ENCODE measurements at regions not wholly inside any gene's neighbourhood (a gene's known extent, or its start where the extent isn't known, plus 50 kb on each side); places are given as distances from the start of the nearest gene placed in this dataset.

- DNase-seq (ENCODE audit: low read depth in 1 of 2, low spot score in 1 of 2): peak in 1 of 2 experiments; percentile 0
- no peak for TF ChIP-seq POLR2AphosphoS5 (IDR thresholded peaks at IDR 0.05; ENCODE audit: low read depth)
- peak; percentile 52; the same call in 1 of the 2 replicates for TF ChIP-seq SPI1 (IDR thresholded peaks at IDR 0.05; ENCODE audit: borderline replicate concordance, low read depth)
These were observed 316.0 kb upstream of the MIR17HG start for GRCh38 chr13:91031508-91031907.

GRCh38 chr13:91032104-91032503 lies 315.4 kb upstream of the MIR17HG start:
- H3K4me3 ChIP-seq (replicated peaks; ENCODE audit: insufficient read depth, low read length): no peak overlapping the region
- no peak for DNase-seq (ENCODE audit: low read depth in 1 of 2, low spot score in 1 of 2)
- no peaks in the 10 kb centered on the region for H3K27me3 ChIP-seq (ENCODE audit: insufficient read depth, poor library complexity, severe bottlenecking)
- TF ChIP-seq CTCF (IDR thresholded peaks at IDR 0.05; ENCODE audit: insufficient read depth, low read length) (no peak), GABPA (IDR thresholded peaks at IDR 0.05; ENCODE audit: low read depth) (no peak), SPI1 (IDR thresholded peaks at IDR 0.05; ENCODE audit: borderline replicate concordance, low read depth) (no peak), POLR2AphosphoS5 (IDR thresholded peaks at IDR 0.05; ENCODE audit: low read depth) (no peak)
- TF ChIP-seq, protein P1, sequence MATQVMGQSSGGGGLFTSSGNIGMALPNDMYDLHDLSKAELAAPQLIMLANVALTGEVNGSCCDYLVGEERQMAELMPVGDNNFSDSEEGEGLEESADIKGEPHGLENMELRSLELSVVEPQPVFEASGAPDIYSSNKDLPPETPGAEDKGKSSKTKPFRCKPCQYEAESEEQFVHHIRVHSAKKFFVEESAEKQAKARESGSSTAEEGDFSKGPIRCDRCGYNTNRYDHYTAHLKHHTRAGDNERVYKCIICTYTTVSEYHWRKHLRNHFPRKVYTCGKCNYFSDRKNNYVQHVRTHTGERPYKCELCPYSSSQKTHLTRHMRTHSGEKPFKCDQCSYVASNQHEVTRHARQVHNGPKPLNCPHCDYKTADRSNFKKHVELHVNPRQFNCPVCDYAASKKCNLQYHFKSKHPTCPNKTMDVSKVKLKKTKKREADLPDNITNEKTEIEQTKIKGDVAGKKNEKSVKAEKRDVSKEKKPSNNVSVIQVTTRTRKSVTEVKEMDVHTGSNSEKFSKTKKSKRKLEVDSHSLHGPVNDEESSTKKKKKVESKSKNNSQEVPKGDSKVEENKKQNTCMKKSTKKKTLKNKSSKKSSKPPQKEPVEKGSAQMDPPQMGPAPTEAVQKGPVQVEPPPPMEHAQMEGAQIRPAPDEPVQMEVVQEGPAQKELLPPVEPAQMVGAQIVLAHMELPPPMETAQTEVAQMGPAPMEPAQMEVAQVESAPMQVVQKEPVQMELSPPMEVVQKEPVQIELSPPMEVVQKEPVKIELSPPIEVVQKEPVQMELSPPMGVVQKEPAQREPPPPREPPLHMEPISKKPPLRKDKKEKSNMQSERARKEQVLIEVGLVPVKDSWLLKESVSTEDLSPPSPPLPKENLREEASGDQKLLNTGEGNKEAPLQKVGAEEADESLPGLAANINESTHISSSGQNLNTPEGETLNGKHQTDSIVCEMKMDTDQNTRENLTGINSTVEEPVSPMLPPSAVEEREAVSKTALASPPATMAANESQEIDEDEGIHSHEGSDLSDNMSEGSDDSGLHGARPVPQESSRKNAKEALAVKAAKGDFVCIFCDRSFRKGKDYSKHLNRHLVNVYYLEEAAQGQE (IDR thresholded peaks at IDR 0.05; ENCODE audit: insufficient replicate concordance, low read depth): no peak
- no peak overlapping the region for H3K27ac ChIP-seq (replicated peaks)

More at GRCh38 chr13:91031508-91031907, 316.0 kb upstream of the MIR17HG start:
- no peaks in the 10 kb centered on the region for H3K27me3 ChIP-seq (ENCODE audit: insufficient read depth, poor library complexity, severe bottlenecking)
- no peak overlapping the region for H3K27ac ChIP-seq (replicated peaks)
- no peak overlapping the region for H3K4me3 ChIP-seq (replicated peaks; ENCODE audit: insufficient read depth, low read length)

DNA sequence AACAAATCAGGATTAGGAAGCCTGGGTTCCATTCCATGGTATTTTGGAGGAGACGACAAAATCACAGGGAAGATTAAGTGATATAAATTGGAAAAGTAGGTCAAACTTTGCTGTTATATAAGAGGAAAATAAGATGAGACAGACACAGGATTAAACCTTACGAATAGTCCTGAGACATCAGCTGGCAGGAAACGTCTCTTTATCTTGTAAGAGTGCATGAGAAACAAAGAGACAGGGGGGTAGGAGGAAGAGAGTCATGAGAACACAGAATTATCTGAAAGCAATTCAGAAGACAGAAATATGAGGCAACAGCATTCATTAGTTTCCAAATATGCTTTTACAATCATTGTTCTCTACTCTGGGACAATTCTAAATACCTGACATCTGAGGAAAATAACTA lies 310.6 kb upstream of the MIR17HG start:
- DNase-seq (ENCODE audit: low read depth in 1 of 2, low spot score in 1 of 2): no peak
- TF ChIP-seq POLR2AphosphoS5 (IDR thresholded peaks at IDR 0.05; ENCODE audit: low read depth): no peak
- no peak for TF ChIP-seq SPI1 (IDR thresholded peaks at IDR 0.05; ENCODE audit: borderline replicate concordance, low read depth)
- TF ChIP-seq CTCF (IDR thresholded peaks at IDR 0.05; ENCODE audit: insufficient read depth, low read length): no peak
- TF ChIP-seq GABPA (IDR thresholded peaks at IDR 0.05; ENCODE audit: low read depth): no peak
- TF ChIP-seq, protein P1 (IDR thresholded peaks at IDR 0.05; ENCODE audit: insufficient replicate concordance, low read depth): no peak
- Histone ChIP-seq H3K27me3 (ENCODE audit: insufficient read depth, poor library complexity, severe bottlenecking) (no peaks in the 10 kb centered on the region), H3K4me3 (replicated peaks; ENCODE audit: insufficient read depth, low read length) (no peak overlapping the region), H3K27ac (replicated peaks) (no peak overlapping the region)

DNA sequence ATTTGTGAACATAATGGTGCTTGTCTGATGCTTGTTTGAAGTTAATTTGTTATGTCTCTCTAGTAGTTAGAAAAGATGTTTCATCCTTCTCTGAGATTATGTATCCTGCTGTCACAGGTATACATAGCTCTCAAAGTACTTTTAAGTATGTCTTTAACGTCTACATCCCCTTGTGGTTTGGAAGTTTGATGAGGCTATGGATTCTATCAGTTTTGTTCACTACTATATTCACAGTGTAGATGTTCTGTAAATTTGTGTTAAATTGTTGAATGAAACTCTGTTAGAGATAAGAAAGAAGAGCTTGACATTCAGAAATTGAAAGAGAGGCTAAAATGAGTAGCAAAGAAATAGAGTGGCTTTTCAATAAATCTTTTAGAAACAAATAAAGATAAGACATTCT lies 304.6 kb upstream of the MIR17HG start:
- no peak for DNase-seq (ENCODE audit: low read depth in 1 of 2, low spot score in 1 of 2)
- no peak overlapping the region for H3K27ac ChIP-seq (replicated peaks)
- H3K27me3 ChIP-seq (ENCODE audit: insufficient read depth, poor library complexity, severe bottlenecking): no peaks in the 10 kb centered on the region
- H3K4me3 ChIP-seq (replicated peaks; ENCODE audit: insufficient read depth, low read length): no peak overlapping the region
- TF ChIP-seq, protein P1 (IDR thresholded peaks at IDR 0.05; ENCODE audit: insufficient replicate concordance, low read depth): no peak
- TF ChIP-seq POLR2AphosphoS5 (IDR thresholded peaks at IDR 0.05; ENCODE audit: low read depth): no peak
- no peak for TF ChIP-seq SPI1 (IDR thresholded peaks at IDR 0.05; ENCODE audit: borderline replicate concordance, low read depth)
- TF ChIP-seq GABPA (IDR thresholded peaks at IDR 0.05; ENCODE audit: low read depth): no peak
- no peak for TF ChIP-seq CTCF (IDR thresholded peaks at IDR 0.05; ENCODE audit: insufficient read depth, low read length)
